GM19351 (cell line): ENCODE measurements at regions not wholly inside any gene's neighbourhood (a gene's known extent, or its start where the extent isn't known, plus 50 kb on each side); places are given as distances from the start of the nearest gene placed in this dataset.
"Not testable (repeated sequence)": the region's sequence is repeated elsewhere in the genome, so short reads cannot be mapped to it uniquely, and the experiment has no call there.

Experiments used
- ATAC-seq: cut with Tn5 transposase; IDR thresholded peaks from one replicate; pipeline ENCODE4 v1.9.1; 2021; ENCODE audit warnings: mild to moderate bottlenecking, moderate library complexity; ENCODE audit not compliant: unreplicated experiment

DNA sequence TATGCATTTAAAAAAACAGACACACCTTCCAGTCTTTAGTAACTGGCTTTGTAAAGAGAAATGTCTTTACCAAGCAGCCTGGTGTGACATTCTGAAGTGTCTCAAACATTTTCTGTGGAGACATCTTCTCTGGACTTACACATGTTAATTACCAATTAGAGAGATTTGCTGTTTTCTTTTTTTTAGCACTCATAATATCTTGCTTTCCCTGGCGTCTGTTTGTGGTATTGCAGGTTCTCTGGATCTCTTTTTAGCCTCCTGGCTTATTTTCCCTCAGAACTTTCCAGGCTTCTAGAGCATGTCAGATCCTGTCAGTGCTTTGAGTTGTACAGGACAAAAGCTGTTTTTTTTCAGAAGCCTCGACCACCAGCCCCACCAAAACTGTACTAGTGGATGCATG, 92.5 kb downstream of the MSX2 start:
- ATAC-seq, result no peak

DNA sequence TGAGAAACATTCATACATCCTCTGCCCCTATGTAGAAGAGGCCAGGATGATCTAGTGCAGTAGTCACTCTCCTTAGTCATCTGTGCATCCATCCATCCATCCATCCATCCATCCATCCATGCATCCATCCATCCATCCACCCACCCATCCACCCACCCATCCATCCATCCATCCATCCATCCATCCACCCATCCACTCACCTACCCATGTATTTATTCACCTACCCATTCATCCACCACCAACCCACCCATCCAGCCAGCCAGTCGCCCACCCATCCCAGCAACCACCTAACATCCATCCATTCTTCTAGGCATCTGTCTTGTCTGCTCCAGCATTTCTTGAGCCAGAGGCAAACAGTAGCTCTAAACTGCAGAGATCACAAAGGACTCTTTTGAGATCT, 87.1 kb downstream of the MSX2 start:
- ATAC-seq, result no peak

DNA sequence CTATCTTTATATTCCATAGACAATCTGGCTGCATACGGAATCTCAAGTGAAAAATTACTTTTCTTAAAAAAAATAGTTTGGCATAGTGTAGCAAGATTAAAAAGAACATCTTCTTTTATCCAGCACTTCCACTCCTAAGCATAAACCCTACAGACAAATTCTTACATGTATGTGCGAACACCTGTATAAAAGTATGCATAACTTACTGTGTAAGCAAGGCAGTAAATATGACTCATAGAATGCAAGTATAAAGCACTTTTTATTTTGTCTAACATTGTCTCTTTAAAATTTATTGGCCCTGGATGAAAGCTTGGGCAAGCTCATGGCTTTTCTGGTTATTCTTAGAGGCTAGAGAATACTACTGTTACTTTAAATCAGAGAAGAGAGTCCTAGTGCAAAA, 86.4 kb downstream of the MSX2 start:
- no peak for ATAC-seq

DNA sequence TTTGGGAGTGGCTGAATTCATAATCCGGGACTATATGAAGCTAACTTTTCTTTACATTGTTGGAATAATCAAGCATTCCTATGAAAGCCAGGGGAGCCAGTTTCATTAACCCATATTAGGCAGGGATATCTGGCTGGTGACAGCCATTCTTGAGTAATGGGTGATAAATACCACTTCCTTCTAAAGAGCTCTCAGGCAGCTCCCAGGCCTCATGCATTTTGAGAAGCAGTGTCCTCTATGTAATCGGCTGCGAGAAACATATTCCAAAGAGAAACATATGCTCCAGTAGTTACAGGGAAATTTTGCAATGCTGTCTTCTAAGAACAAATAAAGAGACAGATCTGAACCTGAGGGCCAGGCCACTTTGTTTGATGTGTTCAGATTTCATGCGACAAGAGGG, 83.1 kb downstream of the MSX2 start:
- ATAC-seq, result no peak

DNA sequence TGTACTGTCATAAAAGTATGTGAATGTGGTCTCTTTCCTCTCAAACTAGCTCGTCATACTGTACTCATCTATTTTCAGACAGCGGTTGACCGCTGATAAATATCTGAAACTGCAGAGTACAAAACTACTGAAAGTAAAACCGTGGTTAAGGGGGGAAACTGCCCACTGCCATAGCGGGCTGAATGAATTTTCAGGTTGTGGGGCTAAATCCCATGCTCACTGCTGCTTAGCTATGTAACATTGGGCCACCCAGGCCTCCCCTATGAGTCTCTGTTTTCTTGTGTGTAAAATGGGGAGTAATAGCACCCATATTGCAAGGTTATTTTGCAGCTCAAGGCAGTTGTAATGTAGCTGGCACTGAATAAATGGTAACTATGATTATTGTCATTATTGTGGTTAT, 82.3 kb downstream of the MSX2 start:
- no peak for ATAC-seq

DNA sequence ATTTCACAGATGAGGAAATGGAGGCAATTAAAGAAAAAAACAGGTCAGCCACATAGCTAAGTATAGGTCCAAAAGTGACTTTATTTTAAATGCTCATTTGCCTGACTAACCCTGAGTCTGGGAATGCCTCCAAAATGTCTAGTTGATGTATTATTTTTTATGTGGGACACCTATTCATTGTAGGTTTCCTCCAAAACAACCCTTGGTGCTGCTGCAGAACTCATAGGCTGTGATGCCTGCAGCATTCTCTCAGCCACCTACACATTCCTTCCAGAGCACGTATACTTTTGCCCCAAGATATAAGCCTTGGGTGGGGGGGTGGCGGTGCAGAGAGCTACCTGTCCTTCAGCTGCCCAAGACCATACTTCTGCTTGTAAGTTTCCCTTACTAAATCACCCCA, 77.4 kb downstream of the MSX2 start:
- ATAC-seq, result no peak

DNA sequence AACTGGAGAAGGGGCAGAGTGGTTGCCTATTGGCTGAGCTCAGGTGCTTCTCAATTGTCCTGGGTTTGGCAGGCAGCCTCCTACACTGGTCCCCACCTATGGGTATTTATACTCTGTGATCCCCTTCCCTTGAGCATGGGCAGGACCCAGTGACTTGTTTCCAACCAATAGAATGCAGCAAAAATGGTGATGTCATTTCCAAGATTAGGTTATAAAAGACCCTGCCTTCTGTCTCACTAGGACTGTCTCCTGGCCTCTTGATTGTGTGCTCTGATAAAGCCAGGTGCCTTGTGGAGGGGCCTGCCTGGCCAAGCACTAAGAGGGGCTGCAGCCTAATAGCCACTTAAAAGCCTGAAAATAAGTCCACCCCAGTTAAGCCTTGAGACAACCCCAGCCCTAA, 76.1 kb downstream of the MSX2 start:
- ATAC-seq, result no peak

DNA sequence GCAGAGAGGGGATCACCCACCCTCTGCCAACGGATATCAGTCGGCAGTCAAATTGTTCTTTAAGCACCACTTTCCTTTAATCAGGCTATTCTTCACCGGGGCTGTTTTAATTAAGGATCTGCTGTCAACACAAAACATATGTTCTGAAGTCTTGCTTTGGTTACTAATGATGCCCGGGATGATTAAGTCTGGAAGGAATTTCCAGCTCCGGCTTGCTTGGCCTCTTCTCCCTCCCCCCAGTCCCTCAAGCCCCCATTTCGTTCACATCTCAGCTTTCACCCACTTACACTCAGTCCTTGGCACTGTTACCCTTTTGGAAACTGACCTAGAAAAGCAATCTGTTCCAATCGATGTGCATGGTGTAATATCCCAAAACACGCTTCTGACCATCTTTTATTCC, 74.7 kb downstream of the MSX2 start:
- ATAC-seq, result no peak

DNA sequence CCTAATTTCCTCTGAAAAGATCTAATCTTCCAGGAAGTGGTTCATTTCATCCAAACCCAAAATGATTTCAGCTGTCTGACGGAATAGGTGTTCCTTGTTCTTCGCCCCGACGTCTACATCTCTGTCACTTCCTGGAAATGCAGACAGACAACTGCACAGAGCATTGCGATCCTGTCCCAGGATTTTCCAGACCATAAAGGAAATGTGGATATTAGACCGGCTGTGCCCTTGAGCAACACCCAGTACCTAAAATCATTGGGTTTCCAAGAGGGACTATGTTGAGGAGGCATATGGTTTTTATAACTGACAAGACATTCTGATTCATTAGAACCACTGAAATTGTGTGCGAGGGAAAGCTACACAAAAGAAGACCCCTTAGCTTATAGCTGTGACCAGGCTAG, 74.2 kb downstream of the MSX2 start:
- ATAC-seq, result no peak

DNA sequence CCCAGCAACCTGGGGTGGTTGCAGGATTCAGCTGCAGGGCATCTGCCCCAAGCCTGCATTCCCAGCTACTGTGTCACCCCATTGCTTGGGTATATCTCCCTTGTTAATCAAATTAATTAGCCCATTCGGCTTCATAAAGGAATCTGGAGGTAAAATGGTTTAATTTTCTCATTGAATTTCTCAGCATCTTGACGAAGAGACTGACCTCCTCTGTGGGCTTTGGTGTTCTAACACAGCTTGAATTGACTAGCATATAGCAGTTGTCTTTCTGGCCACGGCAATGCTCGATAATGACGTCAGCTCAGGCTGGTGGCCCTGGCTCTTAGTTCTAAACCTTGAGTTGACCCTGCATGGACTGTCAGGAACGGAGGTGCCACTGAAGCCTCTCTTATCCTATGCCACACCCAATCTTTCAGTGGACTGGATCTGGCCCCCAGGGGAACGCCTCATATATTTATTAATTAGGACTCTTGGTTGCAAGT, 72.4 kb downstream of the MSX2 start:
- ATAC-seq, result no peak

DNA sequence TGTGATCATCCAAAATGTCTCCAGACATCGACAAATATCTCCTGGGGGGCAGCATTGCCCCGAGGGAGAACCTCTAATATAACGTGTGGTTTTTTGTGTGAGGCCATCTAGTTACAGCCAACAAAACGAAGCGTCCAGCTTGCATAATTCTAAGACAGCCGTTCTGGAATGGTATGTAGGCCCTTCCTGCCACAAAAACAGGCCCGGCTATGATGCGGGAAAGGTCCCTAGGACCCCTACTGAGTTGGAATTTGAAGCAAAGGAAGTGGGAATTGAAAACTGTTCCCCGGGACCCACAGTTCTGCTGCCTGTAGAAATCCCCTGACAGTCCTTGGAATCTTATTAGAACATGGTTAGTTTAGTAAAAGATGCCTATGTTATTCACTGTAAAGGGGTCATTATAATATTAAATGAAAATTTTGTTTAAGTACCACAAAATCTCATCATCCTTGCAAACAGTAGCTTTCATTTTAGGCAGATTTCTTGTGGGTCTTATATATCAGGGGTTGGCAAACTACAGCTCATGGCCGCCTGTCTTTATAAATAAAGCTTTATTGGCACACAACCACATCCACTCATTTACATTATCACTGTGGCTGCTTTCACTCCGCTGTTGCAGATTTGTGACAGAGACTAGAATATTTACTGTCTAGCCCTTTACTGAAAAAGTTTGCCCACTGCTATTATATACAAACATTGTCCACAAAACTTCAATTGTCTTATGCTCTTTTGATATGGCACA, 70.7 kb downstream of the MSX2 start:
- no peak for ATAC-seq

DNA sequence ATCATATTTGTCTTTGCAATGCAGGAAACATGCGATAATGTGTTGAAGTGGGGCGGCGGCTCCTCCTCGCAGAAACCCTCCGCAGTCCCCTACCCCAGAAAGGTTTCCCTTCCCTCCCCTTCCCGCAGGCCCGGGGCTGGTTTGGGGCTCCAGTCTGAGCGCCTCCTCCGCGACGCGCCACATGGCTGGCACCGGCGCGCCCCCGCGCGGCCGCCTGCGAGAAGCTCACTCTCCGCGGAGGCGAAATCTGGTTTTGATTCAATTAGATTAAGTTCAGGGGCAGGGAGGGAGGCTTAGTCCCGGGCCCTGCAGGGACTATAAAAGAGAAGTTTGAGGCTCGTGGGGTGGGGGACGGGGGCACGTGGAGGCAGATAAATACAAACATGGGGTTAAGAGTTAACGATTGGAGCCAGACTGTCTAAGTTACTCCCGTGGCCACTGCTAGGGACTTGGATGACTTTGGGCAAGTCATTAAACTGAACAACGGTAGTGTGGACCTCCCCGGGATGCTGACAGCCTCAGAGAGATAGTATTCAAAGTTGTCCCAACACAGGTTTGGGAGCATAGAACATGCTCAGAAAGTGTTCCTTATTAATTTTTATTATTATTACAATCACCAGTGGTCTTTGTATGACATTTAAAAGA, 69.4 kb downstream of the MSX2 start:
- ATAC-seq, result peak; percentile 91

DNA sequence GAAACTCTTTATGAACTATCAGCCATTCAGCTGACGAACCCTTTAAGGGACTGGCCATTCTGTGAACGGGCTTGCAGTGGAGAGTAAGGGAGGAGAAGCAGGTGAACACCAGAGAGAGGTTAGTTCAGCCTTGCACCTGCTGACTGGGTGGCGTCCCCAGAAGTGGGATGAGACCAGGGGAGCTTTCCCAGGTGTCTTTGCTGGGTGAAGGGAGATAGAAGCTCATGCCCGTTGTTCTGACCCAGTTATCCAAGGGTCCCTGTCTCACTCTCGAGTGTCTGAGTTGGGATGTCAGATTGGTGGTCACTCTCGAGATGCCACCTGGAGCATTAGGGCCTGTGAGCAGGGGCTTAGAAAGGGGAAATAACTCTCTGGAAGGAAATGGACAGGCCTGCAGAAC, 68.7 kb downstream of the MSX2 start:
- no peak for ATAC-seq

DNA sequence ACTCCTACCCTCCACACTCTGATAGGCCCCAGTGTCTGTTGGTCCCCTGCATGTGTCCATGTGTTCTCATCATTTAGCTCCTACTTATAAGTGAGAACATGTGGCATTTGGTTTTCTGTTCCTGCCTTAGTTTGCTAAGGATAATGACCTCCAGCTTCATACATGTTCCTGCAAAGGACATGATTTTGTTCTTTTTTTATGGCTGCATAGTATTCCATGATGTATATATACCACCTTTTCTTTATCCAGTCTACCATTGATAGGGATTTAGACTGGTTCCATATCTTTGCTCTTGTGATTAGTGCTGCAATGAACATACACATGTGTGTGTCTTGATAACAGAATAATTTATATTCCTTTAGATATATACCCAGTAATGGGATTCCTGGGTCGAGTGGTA, 67.9 kb downstream of the MSX2 start:
- ATAC-seq, result not testable (repeated sequence)

DNA sequence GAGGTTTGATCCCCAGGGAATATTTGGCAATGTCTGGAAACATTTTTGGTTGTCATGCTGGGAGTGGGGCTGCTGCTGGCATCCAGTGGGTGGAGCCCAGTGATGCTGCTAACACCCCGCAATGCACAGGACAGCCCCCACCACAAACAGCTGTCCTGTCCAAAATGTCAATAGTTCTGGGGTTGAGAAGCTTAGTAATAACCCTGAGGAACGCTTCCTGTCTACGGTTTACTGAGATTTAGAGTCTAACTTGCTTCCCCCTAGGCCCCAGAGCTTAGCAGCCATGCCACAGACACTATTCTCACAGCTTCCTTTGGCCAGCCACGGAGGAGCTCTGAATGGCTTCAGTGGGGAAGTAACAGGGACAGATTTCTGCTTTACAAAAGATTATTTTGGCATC, 66.5 kb downstream of the MSX2 start:
- ATAC-seq, result no peak

DNA sequence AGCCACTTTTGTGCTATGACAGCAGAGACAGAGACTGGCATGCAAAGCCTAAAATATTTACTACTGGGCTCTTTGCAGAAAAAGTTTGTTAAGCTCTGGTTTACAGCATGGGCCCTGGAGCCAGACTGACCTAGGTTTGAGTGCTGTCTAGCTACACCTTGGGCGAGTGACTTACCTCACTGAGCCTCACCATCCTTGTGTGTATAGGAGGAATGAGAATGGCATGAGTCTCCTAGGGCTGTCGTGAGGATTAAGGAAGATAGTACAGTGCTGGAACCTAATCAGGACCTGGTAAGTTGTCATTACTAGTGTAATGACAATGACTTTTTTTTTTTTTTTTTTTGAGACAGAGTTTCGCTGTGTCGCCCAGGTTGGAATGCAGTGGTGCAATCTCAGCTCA, 65.2 kb downstream of the MSX2 start:
- ATAC-seq, result no peak

DNA sequence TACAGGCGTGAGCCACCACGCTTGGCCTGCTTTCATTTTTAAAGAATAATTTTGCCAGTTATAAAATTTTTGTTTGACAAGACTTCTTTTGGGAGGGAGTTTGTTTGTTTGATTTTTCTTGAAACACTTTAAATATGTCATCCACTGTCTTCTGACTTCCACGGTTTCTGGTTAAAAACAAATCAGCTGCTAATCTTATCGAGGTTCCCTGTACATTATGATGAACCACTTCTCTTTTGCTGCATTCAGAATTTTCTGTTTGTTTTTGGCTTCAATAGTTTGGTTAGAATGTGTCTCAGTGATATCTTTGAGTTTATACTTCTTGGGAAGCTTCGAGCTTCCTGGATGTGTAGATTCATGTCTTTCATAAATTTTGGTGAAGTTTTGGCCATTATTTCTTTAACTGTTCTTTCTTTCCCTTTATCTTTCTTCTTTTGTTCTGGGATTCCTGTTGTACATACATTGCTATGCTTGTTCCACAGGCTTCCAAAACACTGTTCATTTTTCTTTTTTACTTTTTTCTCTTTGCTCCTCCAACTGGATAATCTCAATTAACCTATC, 60.8 kb downstream of the MSX2 start:
- ATAC-seq, result no peak
